ENCODE measurements at regions not wholly inside any gene's neighbourhood (a gene's known extent, or its start where the extent isn't known, plus 50 kb on each side); places are given as distances from the start of the nearest gene placed in this dataset.
A peak's percentile ranks its signal among the peaks of the same experiment; 100 is the strongest.

- Mint-ChIP-seq H3K27ac (peak overlapping the region in 3 of 10 donors; percentile 8 to 34 (median 27)), H3K4me3 (peak overlapping the region in 2 of 10 donors; percentile 2 to 12), H3K4me1 (peaks cover 14 to 45% (median 38%) of the 10 kb centered on the region in 4 donors), H3K9me3 (peaks cover 0 to 8% (median 3%) of the 10 kb centered on the region in 9 donors), H3K36me3 (peaks cover 0 to 5% (median 0%) of the 10 kb centered on the region in 3 donors), H3K27me3 (peaks cover 0 to under 1% (median 0%) of the 10 kb centered on the region in 5 donors)
- DNase-seq, result no peak
- POLR2A ChIA-PET, result no interaction called here
- no peak for ATAC-seq
These were observed 313.0 kb upstream of the CD180 start for GRCh38 chr5:67509402-67510186.

GRCh38 chr5:67506241-67506640 lies 309.6 kb upstream of the CD180 start:
- POLR2A ChIA-PET, result no interaction called here
- Mint-ChIP-seq H3K4me1 (peaks cover 3 to 19% (median 13%) of the 10 kb centered on the region in 4 donors), H3K27me3 (peaks cover 0 to 1% (median 0%) of the 10 kb centered on the region in 5 donors)

GRCh38 chr5:67502951-67503350 lies 306.4 kb upstream of the CD180 start:
- POLR2A ChIA-PET, result interaction anchor here (0.8 kb wide), 1 partner anchor 12 kb away, joined by 3 read pairs; no protein-coding TSS in a partner anchor
- no peak for DNase-seq
- Mint-ChIP-seq H3K36me3 (peaks cover 0 to 13% (median 7%) of the 10 kb centered on the region in 3 donors), H3K4me1 (peaks cover 0 to 3% (median under 1%) of the 10 kb centered on the region in 4 donors), H3K9me3 (peaks cover 0 to 17% (median 10%) of the 10 kb centered on the region in 9 donors), H3K4me3 (no peak overlapping the region), H3K27me3 (peaks cover 0 to 1% (median 0%) of the 10 kb centered on the region in 5 donors), H3K27ac (no peak overlapping the region)
- no peak for ATAC-seq

More at GRCh38 chr5:67506241-67506640, 309.6 kb upstream of the CD180 start:
- Mint-ChIP-seq H3K36me3 (peaks cover 0 to 5% (median 0%) of the 10 kb centered on the region in 3 donors), H3K4me3 (no peak overlapping the region), H3K9me3 (peaks cover 0 to 8% (median 4%) of the 10 kb centered on the region in 9 donors), H3K27ac (no peak overlapping the region)
- ATAC-seq, result no peak
- DNase-seq, result no peak

GRCh38 chr5:67496051-67496450 lies 299.5 kb upstream of the CD180 start:
- peak overlapping the region in 2 of 10 donors; percentile 59 to 63 for H3K27ac Mint-ChIP-seq

GRCh38 chr5:67495072-67495471 lies 298.5 kb upstream of the CD180 start:
- H3K36me3 Mint-ChIP-seq, result peaks cover 0 to 6% (median 2%) of the 10 kb centered on the region in 3 donors
- POLR2A ChIA-PET, result interaction anchor here (1.1 kb wide), 1 partner anchor 792 kb away, joined by 4 read pairs; no protein-coding TSS in a partner anchor
- no peak overlapping the region for H3K4me3 Mint-ChIP-seq
- H3K4me1 Mint-ChIP-seq, result peaks cover 0 to 8% (median 6%) of the 10 kb centered on the region in 4 donors
- H3K27me3 Mint-ChIP-seq, result no peaks in the 10 kb centered on the region
- peak overlapping the region in 1 of 10 donors; percentile 27 for H3K27ac Mint-ChIP-seq
- ATAC-seq (no peak), DNase-seq (no peak)
- peaks cover 0 to 10% (median 4%) of the 10 kb centered on the region in 9 donors for H3K9me3 Mint-ChIP-seq

More at GRCh38 chr5:67496051-67496450, 299.5 kb upstream of the CD180 start:
- H3K27me3 Mint-ChIP-seq, result no peaks in the 10 kb centered on the region
- ATAC-seq (no peak), DNase-seq (no peak)
- peaks cover 0 to 13% (median 7%) of the 10 kb centered on the region in 3 donors for H3K36me3 Mint-ChIP-seq
- peaks cover 0 to 8% (median 6%) of the 10 kb centered on the region in 4 donors for H3K4me1 Mint-ChIP-seq
- POLR2A ChIA-PET, result no interaction called here
- no peak overlapping the region for H3K4me3 Mint-ChIP-seq
- peaks cover 0 to 17% (median 10%) of the 10 kb centered on the region in 9 donors for H3K9me3 Mint-ChIP-seq

GRCh38 chr5:67494186-67494855 lies 297.7 kb upstream of the CD180 start:
- H3K27ac Mint-ChIP-seq, result peak overlapping the region in 3 of 10 donors; percentile 22 to 53 (median 27)
- POLR2A ChIA-PET, result interaction anchor here (1.1 kb wide), 1 partner anchor 793 kb away, joined by 4 read pairs; no protein-coding TSS in a partner anchor
- ATAC-seq, result no peak
- H3K4me1 Mint-ChIP-seq, result peaks cover 0 to 8% (median 6%) of the 10 kb centered on the region in 4 donors
- peaks cover 0 to 6% (median 0%) of the 10 kb centered on the region in 9 donors for H3K9me3 Mint-ChIP-seq
- H3K4me3 Mint-ChIP-seq, result no peak overlapping the region
- peaks cover 0 to under 1% (median 0%) of the 10 kb centered on the region in 3 donors for H3K36me3 Mint-ChIP-seq
- no peaks in the 10 kb centered on the region for H3K27me3 Mint-ChIP-seq
- DNase-seq, result no peak

- Mint-ChIP-seq H3K36me3 (no peaks in the 10 kb centered on the region), H3K9me3 (peaks cover 0 to 10% (median 0%) of the 10 kb centered on the region in 9 donors), H3K4me3 (no peak overlapping the region), H3K27me3 (no peaks in the 10 kb centered on the region), H3K27ac (peak overlapping the region in 1 of 10 donors; percentile 17), H3K4me1 (peaks cover 0 to 8% (median 6%) of the 10 kb centered on the region in 4 donors)
- POLR2A ChIA-PET, result no interaction called here
- DNase-seq (no peak), ATAC-seq (no peak)
These were observed 297.1 kb upstream of the CD180 start for GRCh38 chr5:67493676-67494075.

- no peaks in the 10 kb centered on the region for H3K27me3 Mint-ChIP-seq
- no peak for ATAC-seq
- DNase-seq, result no peak
- no peaks in the 10 kb centered on the region for H3K36me3 Mint-ChIP-seq
- peaks cover 0 to 10% (median 0%) of the 10 kb centered on the region in 9 donors for H3K9me3 Mint-ChIP-seq
- POLR2A ChIA-PET, result no interaction called here
- no peak overlapping the region for H3K27ac Mint-ChIP-seq
- H3K4me3 Mint-ChIP-seq, result no peak overlapping the region
- peaks cover 0 to 8% (median 5%) of the 10 kb centered on the region in 4 donors for H3K4me1 Mint-ChIP-seq
These were observed 294.1 kb upstream of the CD180 start for GRCh38 chr5:67490543-67491321.

- H3K9me3 Mint-ChIP-seq, result peaks cover 0 to 10% (median 0%) of the 10 kb centered on the region in 9 donors
- H3K4me1 Mint-ChIP-seq, result peaks cover 0 to 5% (median 4%) of the 10 kb centered on the region in 4 donors
- H3K27me3 Mint-ChIP-seq, result no peaks in the 10 kb centered on the region
- H3K4me3 Mint-ChIP-seq, result no peak overlapping the region
- ATAC-seq (no peak), DNase-seq (no peak)
- no peaks in the 10 kb centered on the region for H3K36me3 Mint-ChIP-seq
- POLR2A ChIA-PET, result no interaction called here
- no peak overlapping the region for H3K27ac Mint-ChIP-seq
These were observed 292.3 kb upstream of the CD180 start for GRCh38 chr5:67488885-67489284.

GRCh38 chr5:67487862-67488261 lies 291.3 kb upstream of the CD180 start:
- H3K4me1 Mint-ChIP-seq, result no peaks in the 10 kb centered on the region
- H3K9me3 Mint-ChIP-seq, result peaks cover 0 to 10% (median 0%) of the 10 kb centered on the region in 9 donors
- peaks cover 0 to 2% (median 0%) of the 10 kb centered on the region in 3 donors for H3K36me3 Mint-ChIP-seq
- no peaks in the 10 kb centered on the region for H3K27me3 Mint-ChIP-seq
- DNase-seq (no peak), ATAC-seq (no peak)
- POLR2A ChIA-PET, result interaction anchor here (0.6 kb wide), 1 partner anchor 10 kb away, joined by 3 read pairs; no protein-coding TSS in a partner anchor
- no peak overlapping the region for H3K4me3 Mint-ChIP-seq
- H3K27ac Mint-ChIP-seq, result no peak overlapping the region

GRCh38 chr5:67483453-67484030 lies 286.9 kb upstream of the CD180 start:
- ATAC-seq, result no peak
- no peak overlapping the region for H3K4me3 Mint-ChIP-seq
- DNase-seq, result no peak

GRCh38 chr5:67481362-67481761 lies 284.8 kb upstream of the CD180 start:
- DNase-seq (no peak), ATAC-seq (no peak)
- Mint-ChIP-seq H3K4me3 (no peak overlapping the region), H3K27ac (no peak overlapping the region), H3K27me3 (peaks cover 0 to 3% (median 0%) of the 10 kb centered on the region in 5 donors), H3K36me3 (peaks cover 0 to 5% (median 4%) of the 10 kb centered on the region in 3 donors), H3K4me1 (peaks cover 0 to 10% (median 4%) of the 10 kb centered on the region in 4 donors), H3K9me3 (peaks cover 0 to 2% (median 0%) of the 10 kb centered on the region in 9 donors)
- POLR2A ChIA-PET, result no interaction called here

More at GRCh38 chr5:67483453-67484030, 286.9 kb upstream of the CD180 start:
- no peak overlapping the region for H3K27ac Mint-ChIP-seq
- H3K4me1 Mint-ChIP-seq, result no peaks in the 10 kb centered on the region
- peaks cover 0 to 2% (median 0%) of the 10 kb centered on the region in 9 donors for H3K9me3 Mint-ChIP-seq
- POLR2A ChIA-PET, result no interaction called here
- H3K36me3 Mint-ChIP-seq, result peaks cover 0 to 5% (median 4%) of the 10 kb centered on the region in 3 donors
- H3K27me3 Mint-ChIP-seq, result peaks cover 0 to 3% (median 0%) of the 10 kb centered on the region in 5 donors
